Stimulated activated CD4-positive, alpha-beta T cell treated with anti-CD3 and anti-CD28 coated beads, Interleukin-4, amount 100 ng/mL, for 24 hours (primary cell): ENCODE measurements at regions not wholly inside any gene's neighbourhood (a gene's known extent, or its start where the extent isn't known, plus 50 kb on each side); places are given as distances from the start of the nearest gene placed in this dataset.
"Not testable (repeated sequence)": the region's sequence is repeated elsewhere in the genome, so short reads cannot be mapped to it uniquely, and the experiment has no call there.

Source experiments
- DNase-seq: peaks from one replicate; pipeline ENCODE4 v3.0.0-alpha.2; 2020

- no peak for DNase-seq
These were observed 409.4 kb upstream of the SASH1 start for GRCh38 chr6:147933224-147933623.

DNA sequence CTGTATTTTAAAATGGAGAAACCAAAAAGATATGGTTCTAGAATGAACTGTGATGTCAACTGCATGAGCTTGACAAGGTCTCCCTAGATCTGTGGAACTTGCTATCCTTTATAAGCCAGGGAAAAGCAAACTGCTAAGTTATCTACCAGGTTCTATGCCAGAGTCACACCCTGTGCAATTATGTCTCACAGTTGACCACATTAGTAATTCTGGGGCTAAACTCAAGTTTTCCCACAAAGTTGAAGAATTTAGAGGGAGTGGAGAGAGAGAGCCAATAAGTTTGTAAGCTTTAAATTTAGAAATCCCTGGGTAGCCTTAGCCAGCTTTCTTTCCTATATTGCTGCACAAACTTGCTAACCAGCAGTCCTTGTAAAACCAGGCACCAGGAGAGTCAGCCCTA lies 407.0 kb upstream of the SASH1 start:
- no peak for DNase-seq

GRCh38 chr6:147936703-147937470 lies 405.8 kb upstream of the SASH1 start:
- DNase-seq = no peak

DNA sequence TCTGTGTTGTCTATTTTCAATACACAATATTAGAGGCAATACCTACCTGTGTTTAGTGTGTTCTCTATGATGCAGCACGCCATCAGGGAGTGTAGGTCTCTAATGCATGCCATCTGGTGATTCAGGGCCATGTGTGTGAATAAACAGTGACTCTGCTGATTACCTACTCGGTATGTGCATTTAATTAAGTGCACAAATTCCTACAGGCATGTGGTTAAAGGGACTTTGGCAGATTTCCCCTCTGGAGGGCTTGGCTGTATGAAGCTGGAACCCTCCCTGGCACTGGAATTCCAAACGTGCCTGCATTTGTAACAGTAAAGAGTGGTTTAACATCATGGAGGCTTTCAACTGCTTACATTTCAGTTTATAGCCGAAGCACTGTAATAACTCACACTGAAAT lies 401.5 kb upstream of the SASH1 start:
- no peak for DNase-seq

GRCh38 chr6:147942363-147942762 lies 400.3 kb upstream of the SASH1 start:
- DNase-seq = no peak

GRCh38 chr6:147944122-147944521 lies 398.5 kb upstream of the SASH1 start:
- DNase-seq = no peak

DNA sequence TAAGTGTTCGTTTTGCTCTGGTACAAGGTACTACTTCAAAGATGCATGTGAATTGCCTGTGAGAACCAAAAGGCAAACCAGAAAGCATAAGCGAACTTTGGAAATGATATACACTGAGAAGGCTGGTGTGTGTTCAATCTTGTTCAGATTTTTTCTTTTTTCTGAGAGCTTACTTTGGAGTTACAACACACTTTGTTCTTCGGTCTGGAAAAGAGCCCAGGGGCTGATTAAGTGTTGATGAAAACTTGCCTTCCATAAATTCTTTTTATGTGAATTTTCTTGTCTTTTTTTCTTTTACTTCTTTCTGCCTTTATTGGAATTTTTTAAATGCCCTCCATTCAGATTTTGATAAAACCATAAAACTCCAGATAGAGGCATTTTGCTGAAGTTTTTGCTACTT lies 395.1 kb upstream of the SASH1 start:
- no peak for DNase-seq

GRCh38 chr6:147949981-147950622 lies 392.5 kb upstream of the SASH1 start:
- DNase-seq = no peak

GRCh38 chr6:147950623-147950987 lies 392.0 kb upstream of the SASH1 start:
- no peak for DNase-seq

GRCh38 chr6:147951726-147952125 lies 390.9 kb upstream of the SASH1 start:
- no peak for DNase-seq

GRCh38 chr6:147954938-147955337 lies 387.7 kb upstream of the SASH1 start:
- DNase-seq = no peak

DNA sequence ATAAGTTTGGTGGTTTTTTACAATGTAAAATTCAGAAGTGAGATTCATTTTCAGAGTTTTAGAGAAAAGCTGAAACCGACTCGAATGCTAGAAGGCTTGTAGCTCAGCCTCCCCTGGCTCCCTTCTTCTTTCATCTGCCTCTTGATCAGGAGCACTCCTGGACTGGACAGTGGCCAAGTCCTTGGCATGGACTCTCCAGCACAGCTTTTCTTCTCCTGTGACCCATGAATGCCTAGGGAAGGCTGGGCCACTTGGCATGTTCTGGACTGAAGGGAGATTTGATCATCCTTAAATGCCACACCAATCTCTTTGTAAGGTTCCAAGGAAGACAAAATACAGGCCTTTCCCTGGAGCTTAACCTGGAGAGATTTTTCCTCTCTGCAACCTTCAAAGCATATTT lies 384.0 kb upstream of the SASH1 start:
- no peak for DNase-seq

- DNase-seq = no peak
These were observed 381.0 kb upstream of the SASH1 start for GRCh38 chr6:147961481-147962141.

DNA sequence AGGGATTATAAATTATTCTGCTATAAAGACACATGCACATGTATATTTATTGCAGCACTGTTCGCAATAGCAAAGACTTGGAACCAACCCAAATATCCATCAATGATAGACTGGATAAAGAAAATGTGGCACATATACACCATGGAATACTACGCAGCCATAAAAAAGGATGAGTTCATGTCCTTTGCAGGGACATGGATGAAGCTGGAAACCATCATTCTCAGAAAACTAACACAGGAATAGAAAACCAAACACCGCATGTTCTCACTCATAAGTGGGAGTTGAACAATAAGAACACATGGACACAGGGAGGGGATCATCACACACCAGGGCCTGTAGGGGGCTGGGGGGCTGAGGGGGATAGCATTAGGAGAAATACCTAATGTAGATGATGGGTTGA lies 377.2 kb upstream of the SASH1 start:
- not testable (repeated sequence) for DNase-seq

DNA sequence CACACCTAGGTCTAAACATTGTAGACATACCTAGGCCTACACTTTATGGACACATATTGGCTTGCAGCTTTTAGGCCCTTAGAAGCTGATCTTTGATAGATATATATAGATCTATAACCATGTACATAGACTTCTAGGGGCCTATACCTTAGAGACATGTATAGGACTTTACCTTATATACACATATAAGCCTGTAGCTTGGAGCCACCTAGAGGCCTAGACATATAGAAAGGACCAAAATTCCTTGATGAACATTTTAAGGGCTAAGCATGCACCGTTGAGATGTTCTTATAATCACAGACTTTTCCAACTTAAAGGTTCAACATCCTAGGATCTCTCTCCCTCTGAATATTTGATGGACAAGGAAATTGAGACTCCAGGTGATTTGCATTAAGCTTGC lies 371.7 kb upstream of the SASH1 start:
- DNase-seq = no peak

- no peak for DNase-seq
These were observed 370.2 kb upstream of the SASH1 start for GRCh38 chr6:147972448-147972847.

DNA sequence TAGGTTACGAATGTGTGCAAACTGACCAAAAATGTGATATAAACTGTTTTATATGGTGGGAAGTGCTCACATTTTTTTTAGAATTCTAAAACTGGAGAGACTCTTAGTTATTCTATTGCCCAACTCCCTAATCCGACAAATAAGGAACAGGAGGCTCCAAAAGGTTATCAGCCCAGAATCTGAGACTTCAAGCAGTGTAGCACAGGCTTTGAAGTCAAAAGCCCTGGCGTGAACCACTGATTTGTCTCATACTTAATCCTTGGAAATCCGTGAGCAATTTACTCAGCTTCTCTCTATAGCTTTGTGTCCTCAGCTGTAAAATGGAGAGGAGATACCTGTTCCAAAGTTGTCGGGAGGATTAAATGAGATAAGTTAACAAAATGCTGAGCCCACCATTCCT lies 368.8 kb upstream of the SASH1 start:
- DNase-seq = no peak

DNA sequence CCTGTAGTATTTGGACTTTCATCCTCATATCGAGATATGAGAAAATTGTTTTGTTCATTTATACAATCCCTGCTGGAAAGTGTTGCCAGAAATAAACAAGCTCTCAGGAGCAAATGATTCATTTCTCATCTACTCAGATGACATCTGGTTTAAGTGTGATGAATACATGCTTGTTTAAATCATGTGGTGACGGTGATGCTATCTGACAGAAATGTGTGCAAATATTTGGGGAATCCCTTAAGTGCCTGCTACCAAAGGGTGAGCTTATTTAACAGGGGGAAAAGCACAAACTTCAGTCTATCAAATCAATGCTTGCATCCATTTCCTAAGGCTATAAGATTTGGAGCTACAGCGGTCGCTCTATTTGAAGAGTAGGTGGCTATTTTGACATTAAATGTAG lies 368.3 kb upstream of the SASH1 start:
- DNase-seq = no peak

GRCh38 chr6:147977851-147978465 lies 364.7 kb upstream of the SASH1 start:
- DNase-seq = no peak

GRCh38 chr6:147979966-147980365 lies 362.7 kb upstream of the SASH1 start:
- DNase-seq = no peak

DNA sequence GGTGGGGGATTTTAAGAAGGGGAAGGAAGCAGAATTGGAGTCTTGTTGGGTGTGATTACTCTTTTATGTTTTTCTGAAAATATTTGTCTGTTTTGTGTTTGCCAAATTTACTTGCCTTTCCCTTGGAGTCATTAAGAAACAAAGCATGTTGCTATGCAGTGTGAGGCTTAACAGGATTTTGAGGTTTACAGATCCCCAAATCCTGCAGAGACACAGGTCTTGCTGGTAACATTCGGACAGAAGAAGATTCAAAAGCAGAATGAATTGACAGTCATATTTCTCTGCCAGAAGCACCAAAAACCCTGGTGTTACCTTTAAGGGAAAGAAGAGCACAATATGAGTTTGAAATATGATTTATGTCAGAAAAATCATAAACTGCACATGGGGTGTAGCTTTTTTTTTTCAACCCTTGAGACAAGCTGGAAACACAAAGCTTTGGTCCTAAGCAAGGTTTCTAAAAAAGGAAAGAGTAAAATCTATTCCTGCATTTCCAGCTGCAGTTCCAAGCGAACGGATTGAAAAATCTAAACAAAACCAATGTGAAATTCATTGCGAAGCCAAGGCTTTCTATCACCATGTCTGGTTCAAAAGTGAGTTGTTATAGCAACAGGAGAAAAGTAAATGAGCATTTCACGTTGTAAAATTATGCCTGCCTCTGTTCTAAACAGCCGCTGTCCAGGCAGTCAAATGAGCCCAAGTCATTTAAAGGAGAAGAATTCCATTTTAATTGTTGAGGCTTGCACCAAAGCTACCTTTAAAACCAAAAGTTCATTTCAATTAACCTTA lies 358.9 kb upstream of the SASH1 start:
- no peak for DNase-seq

DNA sequence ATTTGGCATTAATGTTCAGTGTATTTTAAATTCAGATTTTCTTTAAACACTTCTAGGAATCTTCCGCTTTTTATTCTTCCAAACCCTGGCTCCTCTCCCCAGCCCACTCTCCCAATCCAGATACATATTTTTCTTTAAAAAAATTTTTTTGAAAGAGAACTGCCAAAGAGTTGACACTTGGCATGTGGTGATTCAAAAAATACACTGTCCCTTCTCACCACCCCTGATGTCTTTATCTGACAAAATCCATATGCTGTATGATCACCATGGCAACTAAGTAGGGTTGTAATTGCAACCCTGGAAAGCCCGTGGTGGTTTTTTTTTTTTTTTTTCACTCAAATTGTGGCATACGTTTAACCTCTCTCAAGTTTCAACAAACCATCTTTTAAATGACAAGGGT lies 355.8 kb upstream of the SASH1 start:
- no peak for DNase-seq

DNA sequence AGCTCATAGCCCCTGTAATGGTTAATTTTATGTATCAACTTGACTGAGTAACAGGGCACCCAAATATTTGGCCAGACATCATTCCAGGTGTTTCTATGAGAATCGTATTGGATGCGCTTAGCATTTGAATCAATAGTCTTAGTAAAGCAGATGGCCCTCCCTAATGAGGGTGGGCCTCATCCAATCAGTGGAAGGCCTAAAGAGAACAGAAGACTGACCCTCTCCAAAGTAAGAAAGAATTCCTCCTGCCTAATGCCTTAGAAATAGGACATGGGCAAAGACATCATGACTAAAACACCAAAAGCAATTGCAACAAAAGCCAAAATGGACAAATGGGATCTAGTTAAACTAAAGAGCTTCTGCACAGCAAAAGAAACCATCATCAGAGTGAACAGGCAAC lies 352.5 kb upstream of the SASH1 start:
- no peak for DNase-seq
